HT1080 (cell line): ENCODE measurements at regions not wholly inside any gene's neighbourhood (a gene's known extent, or its start where the extent isn't known, plus 50 kb on each side); places are given as distances from the start of the nearest gene placed in this dataset.

Source experiments
- DNase-seq: peaks from one replicate; pipeline ENCODE4 v3.0.0-alpha.2; 2015; ENCODE audit warnings: low read depth

GRCh38 chr4:112889619-112890527 is 159.6 kb upstream of the ANK2 start:
- DNase-seq: peak; percentile 23

GRCh38 chr4:112894480-112894879 is 155.0 kb upstream of the ANK2 start:
- no peak for DNase-seq

GRCh38 chr4:112894951-112895350 is 154.5 kb upstream of the ANK2 start:
- no peak for DNase-seq

GRCh38 chr4:112895811-112896608 is 153.4 kb upstream of the ANK2 start:
- DNase-seq: peak; percentile 16

GRCh38 chr4:112896609-112897190 is 152.8 kb upstream of the ANK2 start:
- no peak for DNase-seq

- no peak for DNase-seq
Observed at GRCh38 chr4:112897543-112897942, 151.9 kb upstream of the ANK2 start.

- DNase-seq: peak; percentile 62
Observed at GRCh38 chr4:112898357-112899141, 150.9 kb upstream of the ANK2 start.

- DNase-seq: no peak
Observed at GRCh38 chr4:112900416-112900815, 149.0 kb upstream of the ANK2 start.

GRCh38 chr4:112901962-112902411 is 147.5 kb upstream of the ANK2 start:
- no peak for DNase-seq

GRCh38 chr4:112905728-112906127 is 143.7 kb upstream of the ANK2 start:
- peak; percentile 14 for DNase-seq

GRCh38 chr4:112908511-112908910 is 140.9 kb upstream of the ANK2 start:
- DNase-seq: peak; percentile 82

- DNase-seq: no peak
Observed at GRCh38 chr4:112910109-112910736, 139.2 kb upstream of the ANK2 start.

- DNase-seq: peak; percentile 60
Observed at GRCh38 chr4:112916868-112917267, 132.6 kb upstream of the ANK2 start.

GRCh38 chr4:112923516-112923915 is 125.9 kb upstream of the ANK2 start:
- no peak for DNase-seq

GRCh38 chr4:112926819-112927218 is 122.6 kb upstream of the ANK2 start:
- no peak for DNase-seq

- no peak for DNase-seq
Observed at GRCh38 chr4:112927544-112927943, 121.9 kb upstream of the ANK2 start.

- no peak for DNase-seq
Observed at GRCh38 chr4:112931001-112931400, 118.5 kb upstream of the ANK2 start.

GRCh38 chr4:112933790-112934189 is 115.7 kb upstream of the ANK2 start:
- DNase-seq: no peak

GRCh38 chr4:112938461-112939058 is 110.9 kb upstream of the ANK2 start:
- peak; percentile 60 for DNase-seq

- no peak for DNase-seq
Observed at GRCh38 chr4:112939901-112940300, 109.6 kb upstream of the ANK2 start.
